ENCODE measurements at regions not wholly inside any gene's neighbourhood (a gene's known extent, or its start where the extent isn't known, plus 50 kb on each side); places are given as distances from the start of the nearest gene placed in this dataset.

DNA sequence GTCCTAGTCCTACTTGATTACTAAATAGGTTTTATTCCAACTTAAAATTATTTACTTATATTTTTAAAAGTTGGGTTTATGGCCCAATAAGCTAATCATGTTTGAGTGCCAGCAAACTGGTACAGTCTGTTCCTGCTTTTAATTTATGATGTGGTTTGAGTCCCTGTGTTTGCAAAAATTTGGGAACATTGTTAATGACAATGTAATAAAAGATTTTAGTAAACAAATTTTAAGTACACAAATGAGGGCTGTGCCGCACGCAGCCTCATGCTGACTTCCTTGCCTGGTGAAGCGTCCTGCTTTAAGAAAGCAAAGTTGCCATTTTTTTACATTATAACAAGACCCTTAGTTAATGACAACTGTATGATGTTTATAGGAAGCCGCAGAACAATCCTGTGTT lies 96.8 kb upstream of the MAP1B start:
- TF ChIP-seq, protein P1, sequence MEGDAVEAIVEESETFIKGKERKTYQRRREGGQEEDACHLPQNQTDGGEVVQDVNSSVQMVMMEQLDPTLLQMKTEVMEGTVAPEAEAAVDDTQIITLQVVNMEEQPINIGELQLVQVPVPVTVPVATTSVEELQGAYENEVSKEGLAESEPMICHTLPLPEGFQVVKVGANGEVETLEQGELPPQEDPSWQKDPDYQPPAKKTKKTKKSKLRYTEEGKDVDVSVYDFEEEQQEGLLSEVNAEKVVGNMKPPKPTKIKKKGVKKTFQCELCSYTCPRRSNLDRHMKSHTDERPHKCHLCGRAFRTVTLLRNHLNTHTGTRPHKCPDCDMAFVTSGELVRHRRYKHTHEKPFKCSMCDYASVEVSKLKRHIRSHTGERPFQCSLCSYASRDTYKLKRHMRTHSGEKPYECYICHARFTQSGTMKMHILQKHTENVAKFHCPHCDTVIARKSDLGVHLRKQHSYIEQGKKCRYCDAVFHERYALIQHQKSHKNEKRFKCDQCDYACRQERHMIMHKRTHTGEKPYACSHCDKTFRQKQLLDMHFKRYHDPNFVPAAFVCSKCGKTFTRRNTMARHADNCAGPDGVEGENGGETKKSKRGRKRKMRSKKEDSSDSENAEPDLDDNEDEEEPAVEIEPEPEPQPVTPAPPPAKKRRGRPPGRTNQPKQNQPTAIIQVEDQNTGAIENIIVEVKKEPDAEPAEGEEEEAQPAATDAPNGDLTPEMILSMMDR (IDR thresholded peaks at IDR 0.05; ENCODE audit: unreplicated experiment), result no peak
- Mint-ChIP-seq H3K9me3 (ENCODE audit: low read depth, unreplicated experiment) (no peaks in the 10 kb centered on the region), H3K4me1 (ENCODE audit: low read depth, unreplicated experiment) (peaks cover 32% of the 10 kb centered on the region), H3K4me3 (ENCODE audit: low read depth, unreplicated experiment) (no peak overlapping the region), H3K27me3 (ENCODE audit: unreplicated experiment) (no peaks in the 10 kb centered on the region), H3K27ac (ENCODE audit: unreplicated experiment) (no peak overlapping the region), H3K36me3 (ENCODE audit: insufficient read depth, unreplicated experiment) (peaks cover 6% of the 10 kb centered on the region)
- no peak for DNase-seq
- intact Hi-C loops (cut with micrococcal nuclease; ENCODE audit: unreplicated experiment), result no loop called here
- BruUV-seq (replicated peaks), result no TSS peak
- CTCF ChIA-PET, result no interaction called here

DNA sequence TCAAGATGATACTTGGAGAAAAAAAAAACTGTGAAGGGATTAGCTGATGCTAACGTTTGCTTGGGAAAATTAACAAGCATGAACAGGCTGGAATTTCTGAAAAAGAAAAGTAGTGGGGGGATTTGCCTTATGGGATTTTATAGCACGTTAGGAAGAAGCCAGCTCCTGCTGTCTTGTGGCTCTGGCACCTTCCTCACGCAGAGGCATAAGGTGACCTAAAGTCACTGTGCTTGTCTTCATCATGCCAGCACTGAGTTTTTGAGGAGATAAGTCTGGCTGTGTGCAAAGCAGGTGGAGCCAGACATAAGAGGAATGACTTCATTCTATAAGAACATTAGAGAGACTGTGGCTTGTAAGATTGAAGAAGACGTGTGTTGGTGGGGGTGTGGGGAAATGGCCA lies 94.4 kb upstream of the MAP1B start:
- Mint-ChIP-seq H3K27ac (ENCODE audit: unreplicated experiment) (no peak overlapping the region), H3K27me3 (ENCODE audit: unreplicated experiment) (no peaks in the 10 kb centered on the region), H3K9me3 (ENCODE audit: low read depth, unreplicated experiment) (no peaks in the 10 kb centered on the region), H3K4me1 (ENCODE audit: low read depth, unreplicated experiment) (peaks cover 20% of the 10 kb centered on the region), H3K36me3 (ENCODE audit: insufficient read depth, unreplicated experiment) (peaks cover 6% of the 10 kb centered on the region), H3K4me3 (ENCODE audit: low read depth, unreplicated experiment) (no peak overlapping the region)
- intact Hi-C loops (cut with micrococcal nuclease; ENCODE audit: unreplicated experiment), result no loop called here
- DNase-seq, result no peak
- no TSS peak for BruUV-seq (replicated peaks)
- CTCF ChIA-PET, result no interaction called here
- TF ChIP-seq, protein P1 (IDR thresholded peaks at IDR 0.05; ENCODE audit: unreplicated experiment), result no peak

DNA sequence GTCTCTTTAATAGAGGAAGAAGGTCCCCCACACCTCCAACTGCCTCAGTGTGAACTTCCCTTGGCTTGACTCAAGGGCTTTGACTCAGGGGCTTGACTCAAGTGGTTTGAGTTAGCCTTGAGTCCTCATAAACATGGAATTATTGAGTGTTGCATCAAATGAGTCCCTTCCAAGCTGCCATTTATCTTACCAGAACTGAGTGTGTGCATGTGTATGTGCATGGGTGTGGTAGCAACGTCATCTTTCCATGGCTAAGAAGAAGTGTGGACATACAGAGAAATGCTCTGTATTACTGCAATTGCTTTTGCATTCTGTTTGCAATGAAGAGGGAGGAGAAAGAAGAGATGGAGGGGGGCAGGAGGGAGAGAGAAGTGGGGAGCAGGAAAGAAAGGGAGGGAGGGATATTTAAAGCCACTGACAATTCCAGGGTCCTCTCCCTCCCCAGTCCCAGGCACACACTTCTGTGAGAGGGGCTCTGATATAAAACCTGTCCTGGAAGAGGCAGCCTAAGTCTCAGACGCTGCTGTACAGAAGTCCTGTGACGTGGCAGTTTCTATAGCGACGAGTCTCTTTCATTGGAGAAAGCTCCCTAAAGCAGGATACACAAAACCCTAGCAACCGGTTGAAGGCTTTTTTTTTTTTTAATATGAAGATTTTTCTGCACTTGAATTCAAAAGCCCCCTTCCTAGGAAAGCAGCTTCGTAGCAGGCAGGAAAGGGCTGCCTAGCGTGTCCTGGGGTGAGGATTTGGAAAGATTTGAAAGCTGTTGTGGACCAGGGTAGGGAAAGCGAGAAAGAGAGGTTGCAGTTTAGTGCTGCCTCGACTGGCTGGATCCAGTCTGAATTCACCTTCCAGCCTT lies 93.3 kb upstream of the MAP1B start:
- H3K4me1 Mint-ChIP-seq (ENCODE audit: low read depth, unreplicated experiment), result peaks cover 19% of the 10 kb centered on the region
- no peaks in the 10 kb centered on the region for H3K27me3 Mint-ChIP-seq (ENCODE audit: unreplicated experiment)
- H3K9me3 Mint-ChIP-seq (ENCODE audit: low read depth, unreplicated experiment), result peaks cover 3% of the 10 kb centered on the region
- DNase-seq, result no peak
- no peak overlapping the region for H3K4me3 Mint-ChIP-seq (ENCODE audit: low read depth, unreplicated experiment)
- intact Hi-C loops (cut with micrococcal nuclease; ENCODE audit: unreplicated experiment), result no loop called here
- CTCF ChIA-PET, result interaction anchor here (0.7 to 1.7 kb wide), 2 partner anchors 12 to 92 kb away, joined by 3 to 6 read pairs; no protein-coding TSS in a partner anchor
- no peak overlapping the region for H3K27ac Mint-ChIP-seq (ENCODE audit: unreplicated experiment)
- TF ChIP-seq, protein P1 (IDR thresholded peaks at IDR 0.05; ENCODE audit: unreplicated experiment), result no peak
- peaks cover 6% of the 10 kb centered on the region for H3K36me3 Mint-ChIP-seq (ENCODE audit: insufficient read depth, unreplicated experiment)
- BruUV-seq (replicated peaks), result no TSS peak

DNA sequence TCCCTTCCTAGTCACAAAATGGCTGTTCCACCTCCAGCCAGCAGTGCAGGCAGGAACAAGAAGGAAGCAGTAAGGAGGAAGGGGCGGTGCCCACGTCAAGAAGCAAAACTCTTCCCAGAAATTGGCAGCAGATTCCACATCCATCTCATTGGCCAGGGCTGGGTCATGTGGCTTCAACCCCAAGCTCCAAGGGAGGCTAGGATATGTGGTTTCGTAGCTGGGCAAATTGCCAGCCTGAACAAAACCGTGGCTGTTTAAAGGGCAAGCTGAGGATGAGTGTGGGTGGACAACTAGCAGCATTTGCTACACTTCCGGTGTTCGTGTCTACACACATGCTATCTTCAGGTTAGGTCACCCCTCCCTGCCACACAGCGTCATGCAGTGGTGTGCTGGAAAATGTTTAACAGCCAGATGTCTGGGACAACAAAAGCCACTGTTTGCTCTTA lies 92.1 kb upstream of the MAP1B start:
- intact Hi-C loops (cut with micrococcal nuclease; ENCODE audit: unreplicated experiment), result no loop called here
- peaks cover 6% of the 10 kb centered on the region for H3K36me3 Mint-ChIP-seq (ENCODE audit: insufficient read depth, unreplicated experiment)
- TF ChIP-seq, protein P1 (IDR thresholded peaks at IDR 0.05; ENCODE audit: unreplicated experiment), result no peak
- H3K27ac Mint-ChIP-seq (ENCODE audit: unreplicated experiment), result peak overlapping the region; percentile 95
- no peaks in the 10 kb centered on the region for H3K27me3 Mint-ChIP-seq (ENCODE audit: unreplicated experiment)
- peaks cover 3% of the 10 kb centered on the region for H3K9me3 Mint-ChIP-seq (ENCODE audit: low read depth, unreplicated experiment)
- H3K4me3 Mint-ChIP-seq (ENCODE audit: low read depth, unreplicated experiment), result no peak overlapping the region
- H3K4me1 Mint-ChIP-seq (ENCODE audit: low read depth, unreplicated experiment), result peaks cover 18% of the 10 kb centered on the region
- no TSS peak for BruUV-seq (replicated peaks)
- peak; percentile 85 for DNase-seq
- CTCF ChIA-PET, result interaction anchor here (0.6 to 1.7 kb wide), 6 partner anchors 9 to 312 kb away, joined by 3 to 6 read pairs (median 4); no protein-coding TSS in a partner anchor
